Adrenal gland (tissue), 5 donors: ENCODE measurements at regions not wholly inside any gene's neighbourhood (a gene's known extent, or its start where the extent isn't known, plus 50 kb on each side); places are given as distances from the start of the nearest gene placed in this dataset.

Experiments
- POLR2A ChIP-seq, 2 donors: fragments of 450-650 bp; IDR thresholded peaks; one replicate each; pipeline ENCODE4 v1.6.1; 2017; ENCODE audit warnings: antibody characterized with exemption in 2 of 2, mild to moderate bottlenecking in 2 of 2, moderate library complexity in 1 of 2
- TF ChIP-seq, protein P1 (sequence below), 6 experiments: fragments of 450-650 bp in 4 of 6; fragments of 200-600 bp in 2 of 6; sonication (generic) in 1 of 6; IDR thresholded peaks; 1 replicate in 5 of 6; 2 replicates in 1 of 6; pipeline versions ENCODE4 v1.5.1 to v1.8.0; 2016 to 2021; ENCODE audit warnings: antibody characterized with exemption in 6 of 6, mild to moderate bottlenecking in 2 of 6, moderate library complexity in 1 of 6
- donor health status: DM: no; HTN: no; CAD: no.

DNA sequence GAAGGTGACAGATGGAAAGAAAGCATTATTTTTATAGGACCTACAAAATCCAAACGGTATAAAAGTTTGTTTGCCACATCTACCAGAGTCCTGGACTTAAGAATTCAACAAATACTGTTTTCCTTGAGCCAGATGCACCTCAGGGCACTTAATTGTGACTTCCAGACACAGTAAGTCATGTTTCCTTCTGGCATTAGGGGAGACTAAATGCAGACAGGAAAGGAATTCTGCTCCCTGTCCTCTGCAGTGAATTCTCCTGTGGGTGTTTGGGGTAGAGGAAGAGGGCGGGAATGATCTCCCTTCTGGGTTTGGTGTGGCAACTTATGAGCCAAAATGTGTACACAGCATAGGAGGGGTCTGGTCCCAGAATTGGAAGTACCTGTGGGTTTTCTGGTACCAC, 93.9 kb upstream of the ZDHHC17 start:
- TF ChIP-seq POLR2A (IDR thresholded peaks at IDR 0.05): no peak
- TF ChIP-seq, protein P1, sequence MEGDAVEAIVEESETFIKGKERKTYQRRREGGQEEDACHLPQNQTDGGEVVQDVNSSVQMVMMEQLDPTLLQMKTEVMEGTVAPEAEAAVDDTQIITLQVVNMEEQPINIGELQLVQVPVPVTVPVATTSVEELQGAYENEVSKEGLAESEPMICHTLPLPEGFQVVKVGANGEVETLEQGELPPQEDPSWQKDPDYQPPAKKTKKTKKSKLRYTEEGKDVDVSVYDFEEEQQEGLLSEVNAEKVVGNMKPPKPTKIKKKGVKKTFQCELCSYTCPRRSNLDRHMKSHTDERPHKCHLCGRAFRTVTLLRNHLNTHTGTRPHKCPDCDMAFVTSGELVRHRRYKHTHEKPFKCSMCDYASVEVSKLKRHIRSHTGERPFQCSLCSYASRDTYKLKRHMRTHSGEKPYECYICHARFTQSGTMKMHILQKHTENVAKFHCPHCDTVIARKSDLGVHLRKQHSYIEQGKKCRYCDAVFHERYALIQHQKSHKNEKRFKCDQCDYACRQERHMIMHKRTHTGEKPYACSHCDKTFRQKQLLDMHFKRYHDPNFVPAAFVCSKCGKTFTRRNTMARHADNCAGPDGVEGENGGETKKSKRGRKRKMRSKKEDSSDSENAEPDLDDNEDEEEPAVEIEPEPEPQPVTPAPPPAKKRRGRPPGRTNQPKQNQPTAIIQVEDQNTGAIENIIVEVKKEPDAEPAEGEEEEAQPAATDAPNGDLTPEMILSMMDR (IDR thresholded peaks at IDR 0.05): no peak
